HAP-1 (cell line): ENCODE measurements at regions not wholly inside any gene's neighbourhood (a gene's known extent, or its start where the extent isn't known, plus 50 kb on each side); places are given as distances from the start of the nearest gene placed in this dataset.
A peak's percentile ranks its signal among the peaks of the same experiment; 100 is the strongest.
"Not testable (repeated sequence)": the region's sequence is repeated elsewhere in the genome, so short reads cannot be mapped to it uniquely, and the experiment has no call there.

ENCODE experiments used
- DNase-seq, 2 experiments: peaks; one replicate each; pipeline ENCODE4 v3.0.0-alpha.2; 2016 to 2020; ENCODE audit warnings: low spot score in 2 of 2
- H3K27me3 ChIP-seq: fragments of 250-450 bp; sonication (Bioruptor Pico); 2 replicates; pipeline ENCODE4 v1.5.1; 2020; ENCODE audit warnings: low read depth, mild to moderate bottlenecking, moderate library complexity
- H3K36me3 ChIP-seq: fragments of 250-450 bp; sonication (Bioruptor Pico); replicated peaks from 2 replicates; pipeline ENCODE4 v1.5.1; 2020; ENCODE audit warnings: mild to moderate bottlenecking
- H3K4me1 ChIP-seq: fragments of 250-450 bp; sonication (Bioruptor Pico); 2 replicates; pipeline ENCODE4 v1.5.1; 2020; ENCODE audit warnings: mild to moderate bottlenecking
- H3K4me3 ChIP-seq: fragments of 250-450 bp; sonication (Bioruptor Pico); 2 replicates; pipeline ENCODE4 v1.5.1; 2020; ENCODE audit warnings: mild to moderate bottlenecking, moderate library complexity
- H3K9me3 ChIP-seq: fragments of 250-450 bp; sonication (Bioruptor Pico); 2 replicates; pipeline ENCODE4 v1.5.1; 2020; ENCODE audit warnings: mild to moderate bottlenecking, moderate library complexity
- in situ Hi-C: fragments of 300-500 bp; cut with MboI; formaldehyde crosslinking; loops from 3 replicates; pipeline ENCODE4 v1.14.3; 2020; ENCODE audit warnings: low sequenced_read_pairs, inconsistent platforms, mixed read lengths

DNA sequence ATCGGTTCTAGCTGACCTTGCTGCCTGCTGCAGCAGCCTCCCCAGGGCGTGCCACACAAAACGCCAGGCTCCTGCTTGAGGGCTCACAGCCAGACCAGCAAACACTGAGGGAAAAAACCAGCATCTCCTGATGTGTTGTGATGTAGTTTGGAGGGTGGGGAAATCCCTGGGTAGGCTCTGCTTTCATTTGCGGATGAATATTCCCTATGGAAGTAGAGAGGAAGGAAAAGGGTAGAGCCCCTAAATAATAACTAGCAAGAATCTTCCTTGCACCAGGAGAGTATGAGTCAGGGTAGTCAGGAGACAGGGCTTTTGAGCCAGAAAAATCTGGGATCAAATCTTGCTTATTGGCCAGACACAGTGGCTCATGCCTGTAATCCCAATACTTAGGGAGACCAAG, 545.3 kb downstream of the RFC3 start:
- DNase-seq = no peak
- in situ Hi-C loops = no loop called here
- no peaks in the 10 kb centered on the region for H3K27me3 ChIP-seq
- no peaks in the 10 kb centered on the region for H3K36me3 ChIP-seq
- no peaks in the 10 kb centered on the region for H3K9me3 ChIP-seq
- H3K4me1 ChIP-seq = no peaks in the 10 kb centered on the region
- H3K4me3 ChIP-seq = no peak overlapping the region

DNA sequence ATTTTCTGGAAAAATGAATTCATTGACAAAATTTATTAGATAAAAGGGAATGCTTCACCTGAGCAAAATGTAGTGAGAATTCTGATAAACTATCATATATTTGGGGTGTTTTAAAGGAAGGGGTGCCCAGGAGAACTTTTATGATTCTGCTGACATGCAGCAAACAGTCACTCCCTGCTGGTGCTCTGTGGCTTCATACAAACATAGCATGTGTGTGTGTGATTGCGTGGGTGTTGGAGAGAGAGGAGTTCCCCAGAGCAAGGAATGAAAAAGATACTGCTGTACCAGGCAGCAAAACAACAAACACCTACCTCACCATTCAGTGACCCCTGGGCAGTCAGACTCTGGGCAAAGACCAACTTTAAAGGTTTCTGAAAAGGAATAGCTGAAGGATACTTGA, 546.7 kb downstream of the RFC3 start:
- in situ Hi-C loops = no loop called here
- Histone ChIP-seq H3K4me3 (no peak overlapping the region), H3K27me3 (no peaks in the 10 kb centered on the region), H3K36me3 (no peaks in the 10 kb centered on the region), H3K9me3 (no peaks in the 10 kb centered on the region), H3K4me1 (no peaks in the 10 kb centered on the region)
- no peak for DNase-seq

DNA sequence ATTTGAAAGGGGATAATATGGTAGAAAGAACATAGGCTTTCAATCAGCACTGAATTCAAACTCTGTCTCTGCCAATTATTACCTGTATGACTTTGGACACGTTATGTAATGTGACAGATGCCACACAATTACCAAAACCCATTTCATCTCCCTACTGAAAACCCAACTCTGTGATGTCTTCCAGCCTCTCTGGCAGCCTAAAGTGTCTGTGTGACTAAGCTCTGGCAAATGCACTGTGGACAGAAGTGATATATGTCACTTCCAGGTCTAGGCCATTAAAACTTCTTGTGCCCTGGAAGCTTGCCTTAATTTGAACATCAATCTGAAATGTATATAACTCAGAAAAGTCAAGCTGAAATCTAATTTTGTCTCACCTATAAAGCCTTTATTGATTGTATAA, 552.0 kb downstream of the RFC3 start:
- in situ Hi-C loops = no loop called here
- no peaks in the 10 kb centered on the region for H3K27me3 ChIP-seq
- DNase-seq = no peak

DNA sequence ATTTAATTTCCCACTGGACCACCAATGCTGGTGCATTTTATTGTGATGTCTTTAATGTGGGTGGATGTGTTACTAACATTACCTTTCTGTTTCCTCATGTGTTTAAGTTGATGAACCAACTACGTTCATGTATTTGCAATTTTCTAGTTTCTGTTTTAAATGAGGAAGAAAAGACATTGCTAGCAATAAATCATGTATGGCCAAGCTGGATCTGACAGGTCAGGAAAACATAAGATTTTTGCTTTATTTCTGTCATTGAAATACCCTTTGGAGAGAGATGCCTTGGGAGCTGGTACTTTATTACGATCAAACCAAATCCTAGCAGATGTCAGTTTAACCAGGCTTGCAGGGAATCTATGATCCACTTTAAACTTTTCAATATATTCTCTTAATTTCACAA, 553.2 kb downstream of the RFC3 start:
- H3K4me1 ChIP-seq = peaks cover 4% of the 10 kb centered on the region
- no peaks in the 10 kb centered on the region for H3K9me3 ChIP-seq
- H3K27me3 ChIP-seq = no peaks in the 10 kb centered on the region
- H3K36me3 ChIP-seq = no peaks in the 10 kb centered on the region
- no peak for DNase-seq
- no peak overlapping the region for H3K4me3 ChIP-seq
- in situ Hi-C loops = no loop called here

More for the DNA sequence above, 552.0 kb downstream of the RFC3 start:
- H3K9me3 ChIP-seq = no peaks in the 10 kb centered on the region
- H3K4me1 ChIP-seq = no peaks in the 10 kb centered on the region
- no peaks in the 10 kb centered on the region for H3K36me3 ChIP-seq
- H3K4me3 ChIP-seq = no peak overlapping the region

DNA sequence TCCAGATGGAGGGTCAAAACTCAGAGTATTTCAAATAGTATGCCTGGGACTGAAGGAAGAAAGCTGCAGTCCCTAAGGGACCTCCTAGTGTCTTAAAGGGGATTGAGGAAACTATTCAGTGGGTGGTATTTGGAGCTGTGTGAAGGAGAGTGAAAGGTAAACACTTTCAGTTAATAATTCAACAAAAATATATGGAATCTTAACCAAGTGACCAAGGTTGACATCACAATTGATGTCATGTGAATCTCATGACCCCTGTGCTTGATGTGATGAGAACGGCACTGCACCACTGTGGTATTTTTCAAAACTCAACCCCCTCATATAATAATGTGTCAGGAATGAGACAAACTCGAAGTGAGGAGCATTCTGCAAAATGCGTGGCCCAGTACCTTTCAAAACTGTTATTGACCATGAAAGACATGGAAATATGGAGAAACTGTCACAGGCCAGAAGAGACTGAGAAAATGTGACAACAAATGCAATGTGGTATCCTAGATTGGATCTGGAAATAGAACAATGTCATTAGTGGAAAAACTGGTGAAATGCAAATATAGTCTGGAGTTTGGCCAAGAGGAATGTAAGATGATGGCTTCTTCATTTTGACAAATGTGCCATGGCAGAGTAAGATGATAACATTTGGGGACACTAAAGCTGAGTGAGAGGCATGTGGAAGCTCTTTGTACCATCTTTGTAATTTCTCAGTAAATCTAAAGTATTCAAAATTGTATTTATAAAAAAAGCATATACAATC, 553.9 kb downstream of the RFC3 start:
- in situ Hi-C loops = no loop called here
- H3K9me3 ChIP-seq = no peaks in the 10 kb centered on the region
- H3K4me1 ChIP-seq = peaks cover 10% of the 10 kb centered on the region
- DNase-seq = no peak
- H3K36me3 ChIP-seq = no peaks in the 10 kb centered on the region
- no peaks in the 10 kb centered on the region for H3K27me3 ChIP-seq
- H3K4me3 ChIP-seq = no peak overlapping the region

DNA sequence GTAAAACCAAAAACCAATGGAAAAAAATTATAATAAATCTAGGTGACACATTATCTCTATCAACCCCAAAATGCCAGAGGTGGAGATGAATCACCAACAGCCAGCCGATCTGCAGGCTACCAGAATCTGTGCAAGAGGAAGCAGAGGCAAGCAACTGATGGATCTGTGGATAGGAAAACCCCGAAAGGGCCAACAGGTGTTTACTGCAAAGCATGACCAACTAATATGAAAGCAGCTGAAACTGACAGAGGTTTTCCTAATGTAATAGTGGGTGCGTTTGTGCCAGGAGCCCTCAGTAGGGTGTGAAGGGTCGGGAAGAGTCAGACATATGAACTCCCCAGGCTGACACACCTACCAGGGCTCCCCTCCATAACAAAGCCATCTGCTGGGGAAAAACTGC, 554.6 kb downstream of the RFC3 start:
- in situ Hi-C loops = no loop called here
- Histone ChIP-seq H3K36me3 (no peaks in the 10 kb centered on the region), H3K4me1 (peaks cover 13% of the 10 kb centered on the region), H3K9me3 (no peaks in the 10 kb centered on the region), H3K4me3 (no peak overlapping the region), H3K27me3 (no peaks in the 10 kb centered on the region)
- no peak for DNase-seq

DNA sequence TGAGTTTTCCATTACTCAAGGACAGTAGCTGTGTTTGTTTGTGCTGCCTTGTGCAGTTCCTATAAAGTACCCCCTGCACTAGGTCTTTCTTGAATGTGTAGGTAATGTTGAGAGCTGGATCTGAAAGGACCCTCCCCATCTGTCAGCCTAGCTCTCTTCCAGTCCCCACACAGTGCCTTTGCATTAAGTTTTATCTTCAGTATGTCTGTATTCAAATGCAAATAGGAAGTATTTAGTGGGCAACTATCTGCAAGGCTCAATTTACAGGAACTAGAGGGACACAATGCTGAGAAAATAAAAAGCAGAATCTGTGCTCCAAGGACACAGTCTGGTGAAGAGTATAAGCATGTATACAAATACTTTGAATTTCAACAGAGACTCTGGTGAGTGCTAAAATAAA, 558.5 kb downstream of the RFC3 start:
- Histone ChIP-seq H3K27me3 (no peaks in the 10 kb centered on the region), H3K9me3 (no peaks in the 10 kb centered on the region), H3K4me3 (no peak overlapping the region), H3K4me1 (peaks cover 13% of the 10 kb centered on the region), H3K36me3 (no peaks in the 10 kb centered on the region)
- DNase-seq = peak; percentile 26 to 85
- in situ Hi-C loops = no loop called here

DNA sequence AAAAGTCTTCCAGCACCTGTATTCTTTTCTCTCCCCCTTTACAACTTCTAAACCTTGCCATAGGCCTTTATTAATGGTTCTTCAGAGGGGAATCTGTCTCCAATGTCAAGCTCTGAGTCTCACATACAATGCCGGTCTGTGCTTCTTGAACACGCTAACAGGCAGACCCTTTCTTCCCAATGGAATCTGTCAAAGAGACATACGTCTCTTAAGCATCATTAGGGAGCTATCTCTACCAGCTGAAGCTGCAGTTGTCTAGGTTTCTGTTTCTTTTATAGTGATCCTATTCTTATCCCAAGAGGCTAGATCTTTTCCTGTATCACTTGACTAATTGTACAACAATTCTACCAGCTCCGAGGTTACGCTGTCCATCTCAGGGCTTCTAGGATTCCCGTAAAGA, 560.8 kb upstream of the NBEA start:
- no peaks in the 10 kb centered on the region for H3K36me3 ChIP-seq
- no peaks in the 10 kb centered on the region for H3K27me3 ChIP-seq
- no peaks in the 10 kb centered on the region for H3K9me3 ChIP-seq
- H3K4me3 ChIP-seq = no peak overlapping the region
- no peak for DNase-seq
- H3K4me1 ChIP-seq = peaks cover 8% of the 10 kb centered on the region
- in situ Hi-C loops = no loop called here

DNA sequence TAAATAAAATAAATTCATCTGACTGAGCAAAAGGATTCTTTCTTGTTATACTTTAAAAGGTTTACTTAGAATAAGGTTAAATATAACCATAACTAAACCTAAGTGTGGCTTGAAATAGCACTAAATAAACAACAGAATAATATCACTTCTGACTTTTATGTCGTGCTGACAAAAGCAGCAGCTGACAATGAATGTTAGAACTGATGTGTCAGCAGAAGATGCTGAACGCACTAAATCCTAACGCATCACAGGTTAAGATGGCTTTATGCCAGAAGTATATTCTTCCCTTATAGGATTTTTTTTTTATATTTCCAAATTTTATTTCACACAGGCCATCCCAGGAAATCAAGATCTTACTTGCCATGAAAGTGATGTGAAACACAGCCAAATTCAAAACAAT, 558.3 kb upstream of the NBEA start:
- Histone ChIP-seq H3K4me3 (no peak overlapping the region), H3K9me3 (no peaks in the 10 kb centered on the region), H3K4me1 (no peaks in the 10 kb centered on the region), H3K36me3 (no peaks in the 10 kb centered on the region), H3K27me3 (no peaks in the 10 kb centered on the region)
- in situ Hi-C loops = no loop called here
- DNase-seq = no peak

DNA sequence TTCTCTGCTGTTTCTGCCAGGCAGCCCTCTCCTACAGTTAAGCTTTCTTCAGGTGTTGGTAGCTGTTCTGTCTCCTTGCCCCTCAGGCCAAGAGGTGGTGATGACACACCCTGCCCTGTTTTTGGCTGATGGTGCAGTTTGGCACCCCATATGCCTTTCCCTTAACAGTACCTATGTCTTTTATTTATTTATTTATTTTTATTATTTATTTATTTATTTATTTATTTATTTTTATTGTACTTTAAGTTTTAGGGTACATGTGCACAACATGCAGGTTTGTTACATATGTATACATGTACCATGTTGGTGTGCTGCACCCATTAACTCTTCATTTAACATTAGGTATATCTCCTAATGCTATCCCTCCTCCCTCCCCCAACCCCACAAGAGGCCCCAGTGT, 555.8 kb upstream of the NBEA start:
- H3K27me3 ChIP-seq, DNase-seq, in situ Hi-C loops, H3K4me3 ChIP-seq, H3K9me3 ChIP-seq, H3K4me1 ChIP-seq, H3K36me3 ChIP-seq: not testable (repeated sequence)

DNA sequence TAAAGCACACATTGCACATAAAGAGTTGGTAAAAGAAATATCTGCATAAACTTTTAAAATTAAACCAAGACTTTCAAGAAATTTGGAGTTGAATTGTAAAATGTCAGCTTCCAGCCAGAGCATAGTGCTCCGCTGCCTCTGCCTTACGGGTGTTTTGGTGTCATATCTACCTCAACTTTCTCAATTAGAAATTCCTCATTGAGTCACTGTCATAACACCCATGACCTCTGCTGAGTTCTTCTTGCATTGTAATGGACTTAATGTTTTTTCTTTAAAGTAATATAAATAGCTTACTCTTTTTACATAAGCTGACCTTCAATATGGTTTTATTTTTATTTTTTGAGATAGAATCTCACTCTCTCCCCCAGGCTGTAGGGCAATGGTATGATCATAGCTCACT, 551.0 kb upstream of the NBEA start:
- Histone ChIP-seq H3K4me1 (no peaks in the 10 kb centered on the region), H3K27me3 (no peaks in the 10 kb centered on the region), H3K36me3 (no peaks in the 10 kb centered on the region), H3K4me3 (no peak overlapping the region), H3K9me3 (no peaks in the 10 kb centered on the region; the same call in 1 of the 2 replicates)
- DNase-seq = no peak
- in situ Hi-C loops = no loop called here

GRCh38 chr13:34401696-34402095, 540.4 kb upstream of the NBEA start:
- H3K27me3 ChIP-seq = no peaks in the 10 kb centered on the region
- no peaks in the 10 kb centered on the region for H3K36me3 ChIP-seq
- no peak for DNase-seq
- no peaks in the 10 kb centered on the region; the same call in 1 of the 2 replicates for H3K9me3 ChIP-seq
- H3K4me3 ChIP-seq = no peak overlapping the region
- in situ Hi-C loops = no loop called here
- no peaks in the 10 kb centered on the region for H3K4me1 ChIP-seq

- H3K27me3 ChIP-seq = no peaks in the 10 kb centered on the region
- H3K4me1 ChIP-seq = no peaks in the 10 kb centered on the region
- no peak for DNase-seq
- H3K4me3 ChIP-seq = no peak overlapping the region
- H3K9me3 ChIP-seq = no peaks in the 10 kb centered on the region
- in situ Hi-C loops = no loop called here
- no peaks in the 10 kb centered on the region for H3K36me3 ChIP-seq
Observed at GRCh38 chr13:34405410-34406181, 536.5 kb upstream of the NBEA start.

DNA sequence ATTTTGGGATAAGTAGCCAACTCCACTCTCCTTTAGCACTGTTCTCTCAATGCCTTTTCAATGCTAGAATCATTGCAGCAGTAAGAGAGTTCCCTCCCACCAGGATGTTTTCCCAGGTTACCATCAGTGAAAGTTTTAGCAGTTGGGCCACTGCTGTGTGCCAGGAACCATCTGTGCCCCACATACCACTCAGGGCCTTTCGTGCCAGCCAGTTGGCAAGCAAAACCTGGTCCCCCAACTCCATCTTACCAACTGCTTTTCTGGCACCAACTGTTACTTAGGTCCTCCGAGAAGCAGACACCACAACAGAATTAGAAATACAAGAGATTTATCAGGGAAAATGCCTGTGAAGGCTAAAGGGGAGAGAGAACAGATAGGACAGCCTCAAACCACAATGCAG, 533.4 kb upstream of the NBEA start:
- Histone ChIP-seq H3K36me3 (no peaks in the 10 kb centered on the region), H3K9me3 (no peaks in the 10 kb centered on the region), H3K4me1 (no peaks in the 10 kb centered on the region), H3K4me3 (no peak overlapping the region), H3K27me3 (no peaks in the 10 kb centered on the region)
- DNase-seq = no peak
- in situ Hi-C loops = no loop called here
